ENCODE measurements at regions not wholly inside any gene's neighbourhood (a gene's known extent, or its start where the extent isn't known, plus 50 kb on each side); places are given as distances from the start of the nearest gene placed in this dataset.

DNA sequence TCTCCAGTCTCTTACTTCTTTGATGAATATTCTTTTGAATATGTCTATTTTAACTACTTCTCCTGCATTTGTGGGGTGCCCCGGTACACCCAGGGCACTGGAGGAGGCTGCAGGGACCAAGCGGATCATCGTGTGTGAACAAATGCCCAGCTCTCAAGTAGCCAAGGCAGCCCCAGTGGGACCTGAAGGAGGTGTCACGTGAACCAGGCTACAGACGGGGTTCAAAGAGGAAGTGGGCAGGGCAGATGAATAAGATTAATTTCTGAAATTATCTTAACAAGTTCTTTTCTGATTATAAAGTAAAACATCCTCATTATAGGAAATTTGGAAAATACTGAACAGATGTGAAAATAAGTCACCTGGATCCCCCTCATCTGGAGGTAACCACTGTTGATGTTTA, 78.4 kb upstream of the DUSP5 start:
- Histone ChIP-seq H3K9ac (ENCODE audit: insufficient read depth, low read depth, low read length) (no peak overlapping the region), H3K4me3 (replicated peaks in 1 of 3; ENCODE audit: insufficient read depth in 1 of 3, low read depth in 2 of 3, low read length in 3 of 3) (no peak overlapping the region), H3K36me3 (replicated peaks in 1 of 2; ENCODE audit: control insufficient read depth in 1 of 2, insufficient read depth in 2 of 2, low read length in 2 of 2) (no peaks in the 10 kb centered on the region), H3K27me3 (ENCODE audit: control insufficient read depth in 1 of 2, insufficient read depth in 2 of 2, low read length in 2 of 2) (peaks cover 2 to 13% of the 10 kb centered on the region in 2 experiments; a peak in 3 of 5 replicates), H3K79me2 (ENCODE audit: insufficient read depth, low read length) (no peaks in the 10 kb centered on the region), H3K4me2 (ENCODE audit: low read depth, low read length) (no peak overlapping the region), H2AFZ (ENCODE audit: low read length) (no peak overlapping the region), H3K9me3 (ENCODE audit: low read length) (no peaks in the 10 kb centered on the region), H3K27ac (ENCODE audit: extremely low read length, insufficient read depth, low read length) (no peak overlapping the region), H4K20me1 (ENCODE audit: insufficient read depth, low read length) (no peaks in the 10 kb centered on the region), H3K4me1 (ENCODE audit: insufficient read depth, low read length) (peaks cover 8% of the 10 kb centered on the region)
- no TSS peak for BruUV-seq (replicated peaks)
- DNase-seq (ENCODE audit: low spot score): no peak
- FAIRE-seq: no peak
- no peak for ATAC-seq
- intact Hi-C loops (cut with micrococcal nuclease; ENCODE audit: unreplicated experiment): no loop called here
- WGBS (ENCODE audit: low lambda C conversion rate): 35% methylated on average over 5 of the region's 5 CpGs
- ChIA-PET CTCF (ENCODE audit: low intra/inter-chr PET ratio, low total read pairs) (no interaction called here), POLR2A (no interaction called here)
- in situ Hi-C loops (cut with HindIII; ENCODE audit: extremely low pct_ligation_motif_present, low pct_unique_long_range_greater_than_20kb): no loop called here
- TF ChIP-seq, protein P1, sequence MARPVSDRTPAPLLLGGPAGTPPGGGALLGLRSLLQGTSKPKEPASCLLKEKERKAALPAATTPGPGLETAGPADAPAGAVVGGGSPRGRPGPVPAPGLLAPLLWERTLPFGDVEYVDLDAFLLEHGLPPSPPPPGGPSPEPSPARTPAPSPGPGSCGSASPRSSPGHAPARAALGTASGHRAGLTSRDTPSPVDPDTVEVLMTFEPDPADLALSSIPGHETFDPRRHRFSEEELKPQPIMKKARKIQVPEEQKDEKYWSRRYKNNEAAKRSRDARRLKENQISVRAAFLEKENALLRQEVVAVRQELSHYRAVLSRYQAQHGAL (CRISPR knock-in tag; IDR thresholded peaks at IDR 0.05; ENCODE audit: not compliant biosample characterization): no peak
- TF ChIP-seq ZNF296 (CRISPR knock-in tag; conservative IDR thresholded peaks at IDR 0.05): no peak
- TF ChIP-seq, protein P2, sequence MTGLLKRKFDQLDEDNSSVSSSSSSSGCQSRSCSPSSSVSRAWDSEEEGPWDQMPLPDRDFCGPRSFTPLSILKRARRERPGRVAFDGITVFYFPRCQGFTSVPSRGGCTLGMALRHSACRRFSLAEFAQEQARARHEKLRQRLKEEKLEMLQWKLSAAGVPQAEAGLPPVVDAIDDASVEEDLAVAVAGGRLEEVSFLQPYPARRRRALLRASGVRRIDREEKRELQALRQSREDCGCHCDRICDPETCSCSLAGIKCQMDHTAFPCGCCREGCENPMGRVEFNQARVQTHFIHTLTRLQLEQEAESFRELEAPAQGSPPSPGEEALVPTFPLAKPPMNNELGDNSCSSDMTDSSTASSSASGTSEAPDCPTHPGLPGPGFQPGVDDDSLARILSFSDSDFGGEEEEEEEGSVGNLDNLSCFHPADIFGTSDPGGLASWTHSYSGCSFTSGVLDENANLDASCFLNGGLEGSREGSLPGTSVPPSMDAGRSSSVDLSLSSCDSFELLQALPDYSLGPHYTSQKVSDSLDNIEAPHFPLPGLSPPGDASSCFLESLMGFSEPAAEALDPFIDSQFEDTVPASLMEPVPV (CRISPR knock-in tag; IDR thresholded peaks at IDR 0.05): no peak
- TF ChIP-seq MTF1 (CRISPR knock-in tag; IDR thresholded peaks at IDR 0.05): no peak
- TF ChIP-seq PAF1 (CRISPR knock-in tag; IDR thresholded peaks at IDR 0.05): no peak
- no peak for TF ChIP-seq HMG20B (CRISPR knock-in tag; conservative IDR thresholded peaks at IDR 0.05)
- TF ChIP-seq ARHGAP35 (CRISPR knock-in tag; IDR thresholded peaks at IDR 0.05; ENCODE audit: borderline replicate concordance): no peak
- TF ChIP-seq SCMH1 (CRISPR knock-in tag; IDR thresholded peaks at IDR 0.05; ENCODE audit: borderline replicate concordance): no peak
- TF ChIP-seq ZKSCAN8 (CRISPR knock-in tag; IDR thresholded peaks at IDR 0.05; ENCODE audit: borderline replicate concordance): no peak
- TF ChIP-seq, protein P3, sequence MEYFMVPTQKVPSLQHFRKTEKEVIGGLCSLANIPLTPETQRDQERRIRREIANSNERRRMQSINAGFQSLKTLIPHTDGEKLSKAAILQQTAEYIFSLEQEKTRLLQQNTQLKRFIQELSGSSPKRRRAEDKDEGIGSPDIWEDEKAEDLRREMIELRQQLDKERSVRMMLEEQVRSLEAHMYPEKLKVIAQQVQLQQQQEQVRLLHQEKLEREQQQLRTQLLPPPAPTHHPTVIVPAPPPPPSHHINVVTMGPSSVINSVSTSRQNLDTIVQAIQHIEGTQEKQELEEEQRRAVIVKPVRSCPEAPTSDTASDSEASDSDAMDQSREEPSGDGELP (IDR thresholded peaks at IDR 0.05; ENCODE audit: borderline replicate concordance, low read depth): no peak
- no peak for TF ChIP-seq TEAD2 (CRISPR knock-in tag; IDR thresholded peaks at IDR 0.05)
- TF ChIP-seq ZFP1 (CRISPR knock-in tag; IDR thresholded peaks at IDR 0.05): no peak

All from HepG2 (cell line).